ENCODE measurements at regions not wholly inside any gene's neighbourhood (a gene's known extent, or its start where the extent isn't known, plus 50 kb on each side); places are given as distances from the start of the nearest gene placed in this dataset.

DNA sequence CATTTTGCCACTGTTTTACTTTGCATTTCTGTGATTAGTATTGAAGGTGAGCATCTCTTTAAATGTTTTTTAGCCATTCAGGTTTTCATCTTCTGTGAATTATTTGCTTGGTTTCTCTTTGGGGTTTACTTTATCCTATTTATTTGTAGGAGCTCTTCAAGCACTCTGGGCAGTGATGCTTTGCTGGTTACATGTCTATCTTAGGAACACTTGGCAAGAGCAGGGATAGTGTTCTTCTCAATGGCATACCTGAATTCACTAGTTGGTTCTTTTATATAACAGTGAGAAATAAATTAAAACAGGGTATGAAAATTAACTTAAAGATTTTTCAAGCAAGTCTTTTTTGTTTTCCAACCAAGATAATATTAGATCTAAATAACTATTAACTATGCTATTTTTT lies 119.7 kb upstream of the BACH2 start:
- TF ChIP-seq, protein P1, sequence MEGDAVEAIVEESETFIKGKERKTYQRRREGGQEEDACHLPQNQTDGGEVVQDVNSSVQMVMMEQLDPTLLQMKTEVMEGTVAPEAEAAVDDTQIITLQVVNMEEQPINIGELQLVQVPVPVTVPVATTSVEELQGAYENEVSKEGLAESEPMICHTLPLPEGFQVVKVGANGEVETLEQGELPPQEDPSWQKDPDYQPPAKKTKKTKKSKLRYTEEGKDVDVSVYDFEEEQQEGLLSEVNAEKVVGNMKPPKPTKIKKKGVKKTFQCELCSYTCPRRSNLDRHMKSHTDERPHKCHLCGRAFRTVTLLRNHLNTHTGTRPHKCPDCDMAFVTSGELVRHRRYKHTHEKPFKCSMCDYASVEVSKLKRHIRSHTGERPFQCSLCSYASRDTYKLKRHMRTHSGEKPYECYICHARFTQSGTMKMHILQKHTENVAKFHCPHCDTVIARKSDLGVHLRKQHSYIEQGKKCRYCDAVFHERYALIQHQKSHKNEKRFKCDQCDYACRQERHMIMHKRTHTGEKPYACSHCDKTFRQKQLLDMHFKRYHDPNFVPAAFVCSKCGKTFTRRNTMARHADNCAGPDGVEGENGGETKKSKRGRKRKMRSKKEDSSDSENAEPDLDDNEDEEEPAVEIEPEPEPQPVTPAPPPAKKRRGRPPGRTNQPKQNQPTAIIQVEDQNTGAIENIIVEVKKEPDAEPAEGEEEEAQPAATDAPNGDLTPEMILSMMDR (IDR thresholded peaks at IDR 0.05; ENCODE audit: extremely low read depth in 1 of 2, insufficient read depth in 1 of 2, low read depth in 1 of 2, low read length in 2 of 2), result no peak
- TF ChIP-seq POLR2A (IDR thresholded peaks at IDR 0.05; ENCODE audit: low read depth, low read length), result no peak
- TF ChIP-seq POLR2AphosphoS5 (IDR thresholded peaks at IDR 0.05; ENCODE audit: insufficient read depth, low read depth, low read length), result no peak
- TF ChIP-seq EZH2 (IDR thresholded peaks at IDR 0.05; ENCODE audit: borderline replicate concordance, low read depth, low read length, severe bottlenecking), result no peak
- no peak for TF ChIP-seq FOS (IDR thresholded peaks at IDR 0.05; ENCODE audit: borderline replicate concordance, insufficient read depth, low read length)
- no peak for TF ChIP-seq MYC (IDR thresholded peaks at IDR 0.05; ENCODE audit: low read depth, low read length)
- TF ChIP-seq, protein P2, sequence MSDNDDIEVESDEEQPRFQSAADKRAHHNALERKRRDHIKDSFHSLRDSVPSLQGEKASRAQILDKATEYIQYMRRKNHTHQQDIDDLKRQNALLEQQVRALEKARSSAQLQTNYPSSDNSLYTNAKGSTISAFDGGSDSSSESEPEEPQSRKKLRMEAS (IDR thresholded peaks at IDR 0.05; ENCODE audit: insufficient read depth, insufficient read length), result no peak

Measured in endothelial cell of umbilical vein (primary cell).